H1 (cell line): ENCODE measurements at regions not wholly inside any gene's neighbourhood (a gene's known extent, or its start where the extent isn't known, plus 50 kb on each side); places are given as distances from the start of the nearest gene placed in this dataset.

Experiments
- CTCF ChIA-PET: fragments of 300-600 bp; sonication (Branson Sonifier 250); formaldehyde crosslinking; loops from one replicate; lab custom pipeline; 2021; ENCODE audit not compliant: partially characterized antibody; lab: Charles Lee
- POLR2A ChIA-PET: fragments of 300-600 bp; sonication (Branson Sonifier 250); formaldehyde crosslinking; loops from one replicate; lab custom pipeline; 2021; ENCODE audit warnings: inconsistent platforms; ENCODE audit not compliant: partially characterized antibody; lab: Charles Lee
- DNase-seq, 2 experiments: peaks; one replicate each; pipeline versions ENCODE4 v3.0.0 to v3.0.0-alpha.2; 2010 to 2022; ENCODE audit warnings: low spot score in 2 of 2, low read depth in 1 of 2, mixed read lengths in 1 of 2
- FAIRE-seq: peaks from 2 replicates; lab custom pipeline; 2011; peaks lifted over from hg19 to GRCh38; lab: Jason Lieb, UNC
- H2AFZ ChIP-seq: 2 replicates; pipeline ENCODE4 v1.8.1; 2012; ENCODE audit warnings: low read length, inconsistent platforms
- H2AK5ac ChIP-seq: 2 replicates; pipeline ENCODE4 v1.6.1; 2013; ENCODE audit warnings: low read depth, low read length
- H2BK120ac ChIP-seq: replicated peaks from 2 replicates; pipeline ENCODE3; 2013; ENCODE audit warnings: low read depth, low read length, inconsistent platforms
- H2BK12ac ChIP-seq: 2 replicates; pipeline ENCODE4 v1.6.1; 2013; ENCODE audit warnings: low read depth, low read length
- H2BK15ac ChIP-seq: 2 replicates; pipeline ENCODE4 v1.6.1; 2013; ENCODE audit warnings: low read length
- H2BK20ac ChIP-seq: 2 replicates; pipeline ENCODE4 v1.6.1; 2013; ENCODE audit warnings: low read length
- H2BK5ac ChIP-seq: 2 replicates; pipeline ENCODE4 v1.6.1; 2013; ENCODE audit warnings: low read depth, low read length
- H3K14ac ChIP-seq: 2 replicates; pipeline ENCODE4 v1.6.1; 2013; ENCODE audit warnings: inconsistent platforms; ENCODE audit not compliant: insufficient read length
- H3K18ac ChIP-seq: 2 replicates; pipeline ENCODE4 v1.6.1; 2013; ENCODE audit warnings: low read length; ENCODE audit errors: extremely low read depth
- H3K23ac ChIP-seq: 2 replicates; pipeline ENCODE4 v1.6.1; 2013; ENCODE audit warnings: inconsistent platforms; ENCODE audit not compliant: insufficient read length
- H3K23me2 ChIP-seq: 2 replicates; pipeline ENCODE4 v1.6.1; 2013; ENCODE audit warnings: low read depth, low read length
- H3K27ac ChIP-seq: 2 replicates; pipeline ENCODE4 v1.6.1; 2011; ENCODE audit warnings: low read depth, low read length, inconsistent platforms
- H3K27me3 ChIP-seq, 4 experiments: replicated peaks in 1 of 4; 1 replicate in 1 of 4; 2 replicates in 3 of 4; pipeline versions ENCODE4 v1.6.1 to v1.8.1; 2011 to 2013; ENCODE audit warnings: low read length in 3 of 4, mild to moderate bottlenecking in 3 of 4, inconsistent platforms in 2 of 4, mixed read lengths in 2 of 4, moderate library complexity in 1 of 4; ENCODE audit not compliant: control insufficient read depth in 3 of 4, insufficient read depth in 3 of 4; ENCODE audit errors: extremely low read depth in 1 of 4
- H3K36me3 ChIP-seq, 4 experiments: 2 replicates each; pipeline versions ENCODE4 v1.6.1 to v1.8.1; 2011 to 2013; ENCODE audit warnings: mild to moderate bottlenecking in 4 of 4, low read length in 3 of 4, moderate library complexity in 2 of 4, control low read depth in 1 of 4, inconsistent platforms in 1 of 4; ENCODE audit not compliant: insufficient read depth in 4 of 4, control insufficient read depth in 2 of 4
- H3K4ac ChIP-seq: replicated peaks from 2 replicates; pipeline ENCODE3; 2013; ENCODE audit warnings: low read length, low read depth, mixed read lengths, inconsistent platforms; ENCODE audit not compliant: insufficient read length
- H3K4me1 ChIP-seq, 4 experiments: replicated peaks in 1 of 4; 1 replicate in 1 of 4; 2 replicates in 3 of 4; pipeline versions ENCODE4 v1.6.1 to v1.8.1; 2011 to 2013; ENCODE audit warnings: low read length in 3 of 4, inconsistent platforms in 2 of 4, mixed read lengths in 1 of 4; ENCODE audit not compliant: insufficient read depth in 4 of 4, control insufficient read depth in 3 of 4
- H3K4me2 ChIP-seq, 2 experiments: 2 replicates each; pipeline versions ENCODE4 v1.6.1 to v1.8.1; 2011 to 2013; ENCODE audit warnings: low read depth in 2 of 2, low read length in 2 of 2, control low read depth in 1 of 2, inconsistent platforms in 1 of 2, mild to moderate bottlenecking in 1 of 2; ENCODE audit not compliant: insufficient read depth in 1 of 2
- H3K4me3 ChIP-seq, 4 experiments: fragments of 200-600, 300-600 bp in 1 of 4; sonication (generic), shearing (Covaris generic), sonication (Bioruptor Twin) in 1 of 4; 2 replicates each; pipeline versions ENCODE4 v1.5.1 to v1.8.1; 2011 to 2016; ENCODE audit warnings: low read length in 4 of 4, low read depth in 3 of 4, control low read depth in 2 of 4, inconsistent platforms in 2 of 4, mild to moderate bottlenecking in 2 of 4, mixed read lengths in 1 of 4, moderate library complexity in 1 of 4; ENCODE audit not compliant: insufficient read depth in 2 of 4; ENCODE audit errors: extremely low read depth in 1 of 4
- H3K56ac ChIP-seq: replicated peaks from 2 replicates; pipeline ENCODE3; 2013; ENCODE audit warnings: low read depth, mild to moderate bottlenecking, mixed read lengths, low read length, inconsistent platforms; ENCODE audit not compliant: insufficient read length
- H3K79me1 ChIP-seq: 2 replicates; pipeline ENCODE4 v1.6.1; 2013; ENCODE audit warnings: low read depth, low read length, control low read depth
- H3K79me2 ChIP-seq, 2 experiments: 2 replicates each; pipeline versions ENCODE4 v1.6.1 to v1.8.1; 2012 to 2013; ENCODE audit warnings: low read length in 2 of 2, mild to moderate bottlenecking in 2 of 2, inconsistent platforms in 1 of 2; ENCODE audit not compliant: insufficient read depth in 2 of 2, control insufficient read depth in 1 of 2
- H3K9ac ChIP-seq, 4 experiments: replicated peaks in 1 of 4; 1 replicate in 1 of 4; 2 replicates in 3 of 4; pipeline versions ENCODE4 v1.6.1 to v1.8.1; 2011 to 2013; ENCODE audit warnings: low read depth in 3 of 4, low read length in 3 of 4, control low read depth in 2 of 4, mild to moderate bottlenecking in 2 of 4, moderate library complexity in 2 of 4, inconsistent platforms in 1 of 4; ENCODE audit errors: extremely low read depth in 1 of 4
- H3K9me3 ChIP-seq, 2 experiments: 2 replicates each; pipeline versions ENCODE4 v1.6.1 to v1.8.1; 2012 to 2013; ENCODE audit warnings: mild to moderate bottlenecking in 2 of 2, moderate library complexity in 2 of 2, control low read depth in 1 of 2, inconsistent platforms in 1 of 2, low read depth in 1 of 2, low read length in 1 of 2, mixed read lengths in 1 of 2; ENCODE audit not compliant: insufficient read depth in 2 of 2
- H4K20me1 ChIP-seq, 2 experiments: replicated peaks in 1 of 2; 2 replicates each; pipeline versions ENCODE3 to v1.8.1; 2011 to 2013; ENCODE audit warnings: inconsistent platforms in 2 of 2, low read length in 2 of 2, mild to moderate bottlenecking in 1 of 2; ENCODE audit not compliant: insufficient read depth in 2 of 2, control insufficient read depth in 1 of 2
- H4K5ac ChIP-seq: 2 replicates; pipeline ENCODE4 v1.6.1; 2013; ENCODE audit warnings: low read length, low read depth, mixed read lengths, inconsistent platforms; ENCODE audit not compliant: insufficient read length
- H4K8ac ChIP-seq: 2 replicates; pipeline ENCODE4 v1.8.0; 2013; ENCODE audit warnings: mild to moderate bottlenecking, moderate library complexity, low read length, inconsistent platforms; ENCODE audit not compliant: insufficient read depth; ENCODE audit errors: extremely low read depth
- H4K91ac ChIP-seq: replicated peaks from 2 replicates; pipeline ENCODE3; 2013; ENCODE audit warnings: low read length, mixed read lengths, inconsistent platforms; ENCODE audit not compliant: insufficient read length
- GABPA ChIP-seq: IDR thresholded peaks from 2 replicates; pipeline ENCODE4 v1.6.1; 2011; ENCODE audit warnings: mild to moderate bottlenecking, low read length, moderate library complexity, borderline replicate concordance; ENCODE audit not compliant: insufficient read depth
- SP4 ChIP-seq: IDR thresholded peaks from 2 replicates; pipeline ENCODE4 v1.6.1; 2012; ENCODE audit warnings: low read length, inconsistent platforms
- TAF1 ChIP-seq: IDR thresholded peaks from 2 replicates; pipeline ENCODE4 v1.6.1; 2011; ENCODE audit warnings: mild to moderate bottlenecking, low read depth, low read length
- WGBS, 2 experiments: shearing (Covaris generic) in 1 of 2; methylation state at CpG; one replicate each; pipeline versions ENCODE4 v1.1.6 to v1.1.7; 2013 to 2015; ENCODE audit warnings: low lambda C conversion rate in 2 of 2, mixed read lengths in 2 of 2, inconsistent platforms in 1 of 2, low coverage in 1 of 2, missing lambda C conversion rate in 1 of 2; ENCODE audit not compliant: insufficient replicate concordance in 2 of 2, insufficient coverage in 1 of 2, insufficient read length in 1 of 2; ENCODE audit errors: extremely low coverage in 1 of 2, missing lambda C conversion rate in 1 of 2; 5-methylcytosine and 5-hydroxymethylcytosine counted together

- H3K4me1 ChIP-seq = 0 out of 7 replicates have a peak, but pooled peaks cover 0 to 2% (median 0%) of the 10 kb centered on the region in 4 experiments
- no peak overlapping the region for H3K56ac ChIP-seq
- H2AK5ac ChIP-seq = no peak overlapping the region
- no peaks in the 10 kb centered on the region for H3K36me3 ChIP-seq
- FAIRE-seq (no peak), DNase-seq (no peak)
- no peak overlapping the region for H4K5ac ChIP-seq
- H3K9me3 ChIP-seq = peaks cover under 1% of the 10 kb centered on the region in 2 experiments; a peak in 1 of 4 replicates
- H3K23me2 ChIP-seq = no peaks in the 10 kb centered on the region
- H2BK120ac ChIP-seq = no peak overlapping the region
- 90% methylated on average over 5 of the region's 5 CpGs; no CpG with 5 or more reads in 1 of the 2 experiments for WGBS, 2 experiments
- CTCF ChIA-PET = interaction anchor here (0.9 to 1.3 kb wide), 2 partner anchors 10 to 170 kb away, joined by 3 to 5 read pairs; no protein-coding TSS in a partner anchor
- no peak overlapping the region for H2BK12ac ChIP-seq
- H2BK15ac ChIP-seq = no peak overlapping the region
- no peak overlapping the region for H3K4me3 ChIP-seq
- no peak overlapping the region for H3K4me2 ChIP-seq
- H3K27me3 ChIP-seq = no peaks in the 10 kb centered on the region
- H4K8ac ChIP-seq = no peak overlapping the region
- no peak overlapping the region for H3K9ac ChIP-seq
- no peak overlapping the region for H2AFZ ChIP-seq
- no peak overlapping the region for H3K4ac ChIP-seq
- TF ChIP-seq TAF1 (no peak), GABPA (no peak), SP4 (no peak)
- H3K27ac ChIP-seq = no peak overlapping the region
- H3K18ac ChIP-seq = no peak overlapping the region
- no peaks in the 10 kb centered on the region for H3K79me2 ChIP-seq
- H4K20me1 ChIP-seq = no peaks in the 10 kb centered on the region
- no peak overlapping the region for H3K23ac ChIP-seq
- no peaks in the 10 kb centered on the region for H3K79me1 ChIP-seq
- H4K91ac ChIP-seq = no peak overlapping the region
- H2BK5ac ChIP-seq = no peak overlapping the region
- POLR2A ChIA-PET = no interaction called here
- no peak overlapping the region for H2BK20ac ChIP-seq
- H3K14ac ChIP-seq = no peak overlapping the region
Observed at GRCh38 chr14:98894600-98894999, 377.4 kb downstream of the BCL11B start.
